ENCODE measurements at regions not wholly inside any gene's neighbourhood (a gene's known extent, or its start where the extent isn't known, plus 50 kb on each side); places are given as distances from the start of the nearest gene placed in this dataset.
A peak's percentile ranks its signal among the peaks of the same experiment; 100 is the strongest.
"Not testable (repeated sequence)": the region's sequence is repeated elsewhere in the genome, so short reads cannot be mapped to it uniquely, and the experiment has no call there.

DNA sequence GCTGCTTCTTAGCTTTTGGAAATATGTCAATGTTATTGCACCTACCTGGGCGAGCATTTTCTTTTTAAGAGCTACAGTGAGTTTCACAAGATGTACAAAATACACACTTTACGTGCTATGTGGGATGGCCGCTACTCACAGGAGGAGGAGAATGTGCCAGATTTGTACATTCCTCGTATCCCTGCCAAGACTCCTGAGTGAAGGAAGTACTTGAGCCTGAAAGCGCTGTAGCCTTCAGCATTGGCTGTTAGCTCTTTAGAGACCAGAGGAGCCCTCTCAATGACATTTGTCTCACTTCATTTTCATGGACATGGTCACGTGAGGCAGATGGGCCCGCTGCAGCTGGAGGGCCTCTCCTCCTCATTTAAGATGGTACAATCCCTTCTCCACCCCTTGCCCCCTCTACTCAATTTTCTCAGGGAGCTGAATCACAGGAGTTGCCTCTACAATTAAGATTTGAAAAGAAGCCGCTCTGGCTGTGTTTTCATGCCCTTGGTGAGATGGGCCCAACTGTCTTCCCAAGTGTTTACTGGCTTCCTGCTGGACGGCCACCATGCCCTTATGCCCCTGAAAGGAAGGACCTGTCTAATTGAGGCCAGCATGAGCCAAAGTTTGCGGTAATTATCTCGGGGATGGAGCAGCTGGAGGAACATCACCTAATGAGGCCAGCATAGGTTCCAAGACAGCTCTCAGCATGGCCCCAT lies 442.6 kb downstream of the PRDM2 start:
- DNase-seq = no peak

DNA sequence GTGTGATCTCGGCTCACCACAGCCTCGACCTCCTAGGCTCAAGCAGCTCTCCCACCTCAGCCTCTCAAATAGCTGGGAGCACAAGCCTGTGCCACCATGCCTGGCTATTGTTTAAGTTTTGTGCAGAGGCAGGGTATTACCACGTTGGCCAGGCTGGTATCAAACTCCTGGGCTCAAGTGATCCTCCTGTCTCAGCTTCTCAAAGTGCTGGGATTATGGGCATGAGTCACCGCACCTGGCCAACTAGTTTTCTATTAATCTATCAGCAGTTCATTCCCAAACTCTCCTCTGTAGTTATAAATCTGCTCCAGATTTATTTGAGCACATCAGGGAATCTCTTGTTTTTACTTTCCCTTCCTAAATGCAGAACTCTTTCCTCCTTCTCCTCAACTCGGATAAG lies 443.8 kb downstream of the PRDM2 start:
- no peak for DNase-seq

DNA sequence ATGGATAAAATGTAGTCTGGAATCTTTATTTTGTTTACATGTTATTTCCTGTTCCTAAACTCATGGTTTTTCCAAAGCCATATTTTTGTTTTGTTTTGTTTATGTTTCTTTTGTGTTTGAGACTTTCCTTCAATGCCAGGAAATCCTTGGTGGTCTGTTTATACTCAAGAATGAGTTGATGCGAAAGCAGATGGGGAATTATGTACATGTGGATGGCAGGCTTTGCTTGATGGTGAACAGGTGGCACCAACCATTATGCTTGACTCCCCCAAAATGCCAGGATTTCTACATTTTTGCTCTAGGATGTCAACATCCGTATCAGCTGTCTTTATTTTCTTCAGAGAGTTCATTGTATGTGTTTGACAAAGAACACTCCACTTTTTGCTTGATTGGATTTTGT lies 448.5 kb downstream of the PRDM2 start:
- DNase-seq = no peak

DNA sequence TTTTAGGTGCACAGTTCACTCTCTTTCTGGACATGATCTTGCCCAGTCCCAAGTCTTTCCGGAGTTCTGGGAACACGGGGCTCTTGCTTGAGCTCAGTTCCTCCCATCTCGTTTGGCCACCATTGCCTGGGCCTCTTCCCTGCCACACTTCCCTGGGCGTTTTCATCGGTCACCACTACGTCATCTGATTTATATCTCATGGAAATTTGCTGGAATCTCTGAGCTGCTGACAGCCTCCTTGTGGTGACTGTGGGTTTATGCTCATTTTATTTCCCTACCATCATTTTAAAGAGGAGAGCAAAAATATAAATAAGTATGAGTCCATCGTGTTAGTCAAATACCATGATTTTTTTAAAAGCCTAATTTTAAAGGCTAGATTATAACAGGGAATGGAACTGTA lies 449.1 kb upstream of the KAZN start:
- no peak for DNase-seq

DNA sequence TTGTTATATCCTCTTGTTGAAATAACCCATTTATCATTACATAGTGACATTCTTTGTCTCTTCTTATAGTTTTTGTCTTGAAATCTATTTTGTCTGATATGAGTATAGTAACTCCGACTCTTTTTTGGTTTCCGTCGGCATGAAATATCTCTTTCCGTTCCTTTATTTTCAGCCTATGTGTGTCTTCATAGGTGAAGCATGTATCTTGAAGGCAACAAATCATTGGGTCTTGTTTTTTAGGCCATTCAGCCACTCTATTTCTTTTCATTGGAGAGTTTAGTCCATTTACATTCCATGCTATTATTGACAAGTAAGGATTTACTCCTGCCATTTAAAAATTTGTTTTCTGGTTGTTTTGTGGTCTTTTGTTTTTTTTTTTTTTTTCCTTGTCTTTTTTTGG lies 441.9 kb upstream of the KAZN start:
- DNase-seq = no peak

- DNase-seq = no peak
These were observed 437.7 kb upstream of the KAZN start for GRCh38 chr1:14160781-14161180.

GRCh38 chr1:14163246-14163645 lies 435.2 kb upstream of the KAZN start:
- no peak for DNase-seq

- no peak for DNase-seq
These were observed 433.1 kb upstream of the KAZN start for GRCh38 chr1:14165371-14165801.

DNA sequence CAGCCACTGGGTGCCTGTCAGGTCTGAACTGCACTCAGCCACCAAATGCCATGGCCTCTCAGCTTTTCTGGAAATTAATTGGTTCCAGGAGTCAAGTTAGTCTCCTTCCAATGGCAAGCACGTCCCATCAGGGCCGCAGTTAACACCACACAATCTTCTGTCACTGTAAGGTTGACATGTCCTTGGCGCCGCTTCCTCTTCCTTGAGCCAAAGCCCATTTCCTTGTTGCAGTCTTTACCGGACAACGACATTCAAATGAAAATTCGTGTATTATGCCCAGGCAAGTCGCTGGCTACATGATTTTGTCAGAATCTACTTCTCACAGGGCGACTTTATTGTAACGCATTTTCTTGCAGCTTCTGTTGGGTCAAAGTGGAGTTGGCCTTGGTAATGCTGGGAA lies 430.6 kb upstream of the KAZN start:
- no peak for DNase-seq

DNA sequence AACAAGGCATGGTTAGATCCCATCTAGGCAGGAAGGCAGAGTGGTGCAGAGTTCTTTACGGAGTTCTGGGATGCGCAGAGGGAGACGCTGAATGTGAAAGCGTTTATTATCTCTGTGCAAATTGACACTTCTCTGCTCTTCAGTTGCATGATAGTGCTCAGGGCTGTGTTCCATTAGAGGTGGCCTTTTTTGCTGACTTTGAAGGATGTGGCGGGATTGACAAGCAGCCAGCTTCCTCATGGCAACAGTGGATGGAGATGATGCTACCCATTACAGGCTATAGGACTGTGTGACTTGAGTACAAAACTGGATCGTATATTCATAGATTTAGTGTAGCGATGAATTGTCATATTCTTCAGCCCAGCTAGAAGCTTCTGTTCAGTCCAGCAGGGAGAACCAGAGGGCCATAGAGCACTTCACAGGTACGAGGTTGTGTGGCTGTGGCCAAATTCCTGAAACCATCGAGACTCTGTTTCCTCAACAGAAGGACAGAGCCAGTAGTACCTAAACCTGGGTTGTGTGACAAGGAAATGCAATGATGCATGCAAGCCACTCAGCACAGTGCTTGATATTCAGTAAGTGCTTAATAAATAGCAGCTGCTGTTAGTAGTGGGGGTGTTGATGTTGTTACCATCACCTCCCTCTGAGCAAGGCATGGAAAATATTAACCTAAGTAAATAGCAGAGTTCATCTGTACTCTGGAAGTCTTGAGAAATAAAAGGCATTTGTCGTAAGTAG lies 430.0 kb upstream of the KAZN start:
- DNase-seq = no peak

DNA sequence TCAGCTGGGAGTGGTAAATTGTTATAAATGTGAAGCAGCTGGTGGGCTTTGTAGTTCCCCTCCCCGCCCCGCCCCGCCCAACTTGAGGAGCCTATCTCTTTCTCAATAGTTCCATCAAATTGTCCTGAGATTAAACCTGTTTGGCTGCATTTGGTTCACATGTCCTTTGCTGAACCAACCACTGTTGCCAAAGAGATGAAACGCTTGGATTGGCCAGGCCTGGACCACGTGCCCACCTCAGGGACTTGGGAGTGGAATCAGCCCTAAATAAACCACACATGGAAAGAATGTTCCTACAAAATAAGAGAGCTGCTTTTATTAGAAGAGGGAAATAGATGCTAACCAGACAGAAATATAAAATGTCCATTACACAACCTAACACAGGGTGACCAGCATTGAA lies 424.9 kb upstream of the KAZN start:
- DNase-seq = no peak

DNA sequence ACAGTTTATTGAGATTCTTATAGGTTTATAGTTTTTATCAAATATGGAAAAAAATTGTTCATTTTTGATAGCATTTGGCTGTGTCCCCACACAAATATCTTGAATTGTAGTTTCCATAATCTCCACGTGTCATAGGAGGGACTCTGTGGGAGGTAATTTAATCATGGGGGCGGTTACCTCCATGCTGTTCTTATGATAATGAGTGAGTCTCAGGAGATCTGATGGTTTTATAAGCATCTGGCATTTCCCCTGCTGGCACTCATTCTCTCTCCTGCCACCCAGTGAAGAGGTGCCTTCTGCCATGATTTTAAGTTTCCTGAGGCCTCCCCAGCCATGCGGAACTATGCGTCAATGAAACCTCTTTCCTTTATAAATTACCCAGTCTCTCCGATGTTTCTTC lies 420.6 kb upstream of the KAZN start:
- not testable (repeated sequence) for DNase-seq

GRCh38 chr1:14180738-14181137 lies 417.7 kb upstream of the KAZN start:
- DNase-seq = no peak

DNA sequence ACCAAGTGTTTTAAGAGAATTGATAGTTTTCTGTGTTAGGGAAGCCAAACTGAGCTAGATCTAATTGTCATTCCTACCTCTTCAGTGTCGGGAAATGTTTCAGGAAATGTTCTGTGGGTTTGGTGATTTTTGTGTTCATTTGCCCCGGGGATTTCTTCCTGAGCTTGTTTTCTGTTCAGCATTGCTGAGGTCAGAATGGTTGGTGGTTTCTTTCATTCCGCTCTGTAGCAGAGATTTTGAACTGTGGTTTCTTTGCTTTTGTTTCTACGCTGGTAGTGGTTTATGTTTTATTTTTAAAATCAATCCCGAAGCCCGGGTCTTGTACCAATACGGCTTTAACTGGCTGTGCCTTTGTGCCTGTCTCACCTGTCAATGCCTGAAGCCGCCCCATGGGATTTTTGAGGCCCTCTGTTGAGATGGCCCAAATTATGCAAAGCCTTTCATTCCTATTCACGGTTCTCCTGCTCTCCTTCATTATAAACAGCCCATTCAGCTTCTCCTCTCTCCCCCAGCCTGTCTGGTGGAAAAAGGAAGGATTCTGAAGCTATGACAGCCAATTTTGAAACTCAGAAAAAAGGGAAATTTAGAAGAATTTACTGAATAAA lies 417.2 kb upstream of the KAZN start:
- no peak for DNase-seq

DNA sequence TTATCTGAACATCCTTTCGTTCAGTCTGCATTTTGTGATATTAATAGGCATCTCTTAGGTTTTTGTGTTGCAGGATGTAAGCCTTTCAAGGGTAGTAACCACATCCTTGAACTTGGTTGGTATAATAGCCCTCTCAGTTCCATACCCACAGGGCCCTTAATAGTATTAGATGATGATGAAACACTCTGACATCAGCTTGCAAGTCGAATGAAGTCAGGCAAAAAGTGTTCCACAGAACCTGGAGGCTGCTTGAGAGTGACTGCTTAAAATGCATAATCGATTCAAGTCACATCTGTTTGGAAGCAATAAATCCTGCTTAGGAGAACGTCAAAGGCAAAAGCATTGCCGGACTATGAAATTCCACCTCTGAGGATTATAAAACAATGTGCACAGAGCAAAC lies 415.6 kb upstream of the KAZN start:
- DNase-seq = no peak

- DNase-seq = no peak
These were observed 415.2 kb upstream of the KAZN start for GRCh38 chr1:14183329-14183728.

DNA sequence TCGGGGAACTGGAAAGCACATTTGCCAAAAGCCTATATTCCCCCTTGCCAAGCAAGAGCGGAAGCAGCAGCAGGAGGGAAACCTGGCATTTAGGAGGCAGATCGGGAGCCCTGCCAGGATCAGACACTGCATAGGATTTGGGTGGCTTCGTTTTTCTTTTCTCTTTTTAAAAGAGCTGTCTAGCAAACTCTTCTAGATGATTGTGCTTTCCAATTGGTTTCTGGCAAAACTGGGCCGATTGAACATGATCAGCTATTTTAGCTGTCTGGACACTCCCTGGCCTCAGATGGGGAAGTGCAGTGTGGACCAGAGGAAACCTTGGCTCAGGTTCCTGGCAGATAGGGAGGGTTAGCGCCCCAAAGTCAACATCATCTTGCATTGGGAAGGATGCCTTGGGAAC lies 414.0 kb upstream of the KAZN start:
- DNase-seq = peak in 1 of 2 experiments; percentile 50

DNA sequence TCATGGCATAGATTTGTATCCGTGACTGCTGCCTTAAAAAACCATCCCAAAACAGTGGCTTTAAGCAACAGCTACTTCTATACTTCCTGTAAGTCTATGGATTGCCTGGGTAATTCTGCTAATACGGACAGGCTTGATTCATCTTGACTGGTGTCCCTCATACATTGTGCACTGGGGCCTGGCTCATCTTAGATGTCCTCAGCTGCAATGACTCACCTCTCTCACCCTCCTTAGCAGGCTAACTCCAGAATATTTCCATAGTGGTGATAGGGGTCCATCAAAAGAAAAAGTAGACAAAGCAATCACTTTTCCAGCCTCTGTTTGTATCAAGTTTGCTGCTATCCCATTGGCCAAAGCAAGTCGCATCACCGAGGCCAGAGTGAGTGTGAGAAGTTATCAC lies 409.1 kb upstream of the KAZN start:
- DNase-seq = no peak

DNA sequence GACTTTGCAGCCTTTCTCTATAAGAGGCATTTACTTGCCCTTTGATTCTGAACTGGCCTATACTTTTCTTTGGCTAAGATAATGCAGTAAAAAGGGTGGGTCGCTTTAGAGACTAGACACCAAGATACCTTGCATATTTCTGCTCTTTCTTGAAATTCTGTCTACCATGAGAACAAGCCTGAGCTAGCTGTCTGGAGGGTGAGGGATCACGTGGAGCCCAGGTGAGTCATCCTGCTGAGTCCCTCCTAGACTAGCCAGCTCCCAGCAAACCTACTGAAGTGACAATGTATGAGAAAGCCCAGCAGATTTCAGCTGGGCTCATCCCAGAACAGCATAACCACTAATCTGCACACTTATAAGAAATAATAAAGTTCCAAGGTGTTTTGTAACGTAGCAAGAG lies 408.0 kb upstream of the KAZN start:
- DNase-seq = no peak

DNA sequence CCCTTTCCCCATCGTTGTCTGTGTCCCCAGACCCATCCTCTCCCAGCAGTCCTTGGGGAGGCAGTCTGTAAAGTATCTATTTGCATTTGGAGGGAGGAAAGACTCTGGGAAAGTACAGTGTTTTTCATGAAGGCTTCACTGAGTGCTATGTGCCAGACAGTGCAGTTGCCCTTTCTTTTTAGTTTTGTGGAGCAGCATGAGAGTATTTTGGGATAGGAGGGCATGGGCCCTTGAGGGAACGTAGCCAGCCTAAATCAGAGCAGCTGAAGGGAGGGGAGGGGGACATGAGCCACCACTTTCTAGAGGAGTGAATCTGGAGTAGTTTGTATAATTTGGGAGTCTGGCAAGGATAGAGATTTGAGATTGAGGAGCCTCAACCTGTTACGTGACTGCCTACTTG lies 404.0 kb upstream of the KAZN start:
- no peak for DNase-seq

DNA sequence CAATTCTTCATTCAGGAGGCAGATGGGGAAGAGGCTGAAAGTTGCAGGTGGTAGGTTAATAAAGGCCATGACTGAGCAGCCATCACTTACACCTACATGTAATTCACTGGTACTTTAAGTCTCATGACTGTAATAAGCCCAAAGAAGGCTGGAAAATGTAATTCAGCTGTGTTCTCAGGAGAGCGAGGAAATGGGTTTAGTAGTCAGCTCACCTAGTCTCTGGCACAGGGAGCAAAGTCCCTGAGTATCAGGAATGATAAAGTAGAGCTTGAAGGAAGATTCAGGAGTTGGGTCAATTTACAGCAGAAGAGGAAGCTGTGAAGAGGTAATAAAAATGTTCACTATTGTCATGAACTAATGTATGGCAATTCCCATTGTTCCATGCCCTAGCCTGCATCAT lies 393.4 kb upstream of the KAZN start:
- DNase-seq = no peak

DNA sequence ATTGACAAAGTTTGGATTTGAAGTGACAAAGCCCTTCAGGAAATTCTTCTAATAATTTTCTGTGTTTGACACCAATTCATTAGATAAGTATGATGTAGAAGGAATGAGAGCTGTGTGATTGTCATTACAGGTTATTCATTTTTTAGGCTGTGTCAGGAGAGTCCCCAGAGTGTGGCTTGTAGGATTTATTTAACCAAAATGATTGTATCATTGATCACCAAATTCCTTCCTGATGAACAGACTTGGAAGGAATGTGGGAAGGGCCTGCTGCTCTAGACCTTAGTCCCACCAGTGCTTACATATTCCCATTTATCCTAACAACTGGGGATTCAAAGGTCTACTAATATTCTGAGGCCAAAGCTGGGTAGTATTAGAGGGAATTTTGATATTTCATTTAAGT lies 383.3 kb upstream of the KAZN start:
- no peak for DNase-seq

DNA sequence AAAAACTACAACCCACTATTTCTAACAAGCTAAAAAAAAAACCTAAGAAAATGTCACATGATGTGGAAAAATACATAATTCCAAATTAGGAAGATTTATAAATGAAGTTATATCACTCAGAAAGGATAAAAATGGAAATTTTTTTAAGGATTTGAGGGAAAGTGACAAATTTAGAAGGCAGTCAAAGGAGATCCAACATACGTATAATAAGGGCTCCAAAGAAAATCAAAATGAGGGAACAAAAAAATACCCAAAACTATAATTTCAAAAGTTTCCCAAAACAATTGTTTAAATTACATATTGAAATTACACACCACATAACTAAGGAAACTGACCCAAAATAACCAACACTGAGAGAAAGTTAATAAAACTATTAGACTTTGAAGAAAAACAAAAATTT lies 381.1 kb upstream of the KAZN start:
- no peak for DNase-seq

GRCh38 chr1:14220324-14220723 lies 378.2 kb upstream of the KAZN start:
- no peak for DNase-seq
